Suprapubic skin (tissue), 4 donors: ENCODE measurements at regions not wholly inside any gene's neighbourhood (a gene's known extent, or its start where the extent isn't known, plus 50 kb on each side); places are given as distances from the start of the nearest gene placed in this dataset.

Experiments
- DNase-seq, 2 donors: peaks; one replicate each; pipeline ENCODE4 v3.0.0-alpha.2; 2019; ENCODE audit warnings: low spot score in 2 of 2
- H3K27ac ChIP-seq: fragments of 200-600 bp; sonication (generic); one replicate; pipeline ENCODE4 v1.5.1; 2019
- H3K27me3 ChIP-seq: fragments of 200-600 bp; sonication (generic); one replicate; pipeline ENCODE4 v1.5.1; 2019
- H3K36me3 ChIP-seq: fragments of 200-600 bp; sonication (generic); one replicate; pipeline ENCODE4 v1.5.1; 2019
- H3K4me1 ChIP-seq: fragments of 200-600 bp; sonication (generic); one replicate; pipeline ENCODE4 v1.5.1; 2019
- H3K4me3 ChIP-seq: fragments of 200-600 bp; sonication (generic); one replicate; pipeline ENCODE4 v1.5.1; 2019; ENCODE audit warnings: mild to moderate bottlenecking
- H3K9me3 ChIP-seq: fragments of 200-600 bp; sonication (generic); one replicate; pipeline ENCODE4 v1.5.1; 2019
- EP300 ChIP-seq: sonication (generic); formaldehyde crosslinking; IDR thresholded peaks from one replicate; pipeline ENCODE4 v1.6.1; 2017; ENCODE audit warnings: antibody characterized with exemption
- POLR2A ChIP-seq, 2 donors: fragments of 450-650 bp; IDR thresholded peaks; one replicate each; pipeline ENCODE4 v1.6.1; 2017; ENCODE audit warnings: antibody characterized with exemption in 2 of 2, mild to moderate bottlenecking in 2 of 2, moderate library complexity in 2 of 2
- POLR2AphosphoS5 ChIP-seq, 3 donors: sonication (generic); formaldehyde crosslinking; IDR thresholded peaks; one replicate each; pipeline ENCODE4 v1.6.1; 2017; ENCODE audit warnings: antibody characterized with exemption in 3 of 3
- whole genome bisulfite sequencing: methylation state at CpG from one replicate; pipeline ENCODE4 v1.1.5; 2018; 5-methylcytosine and 5-hydroxymethylcytosine counted together
- TF ChIP-seq, protein P1 (sequence below), 2 donors: fragments of 200-600 bp in 1 of 2; fragments of 450-650 bp in 1 of 2; sonication (generic) in 1 of 2; IDR thresholded peaks; one replicate each; pipeline ENCODE4 v1.5.1; 2016 to 2019; ENCODE audit warnings: antibody characterized with exemption in 2 of 2, mild to moderate bottlenecking in 1 of 2, moderate library complexity in 1 of 2

DNA sequence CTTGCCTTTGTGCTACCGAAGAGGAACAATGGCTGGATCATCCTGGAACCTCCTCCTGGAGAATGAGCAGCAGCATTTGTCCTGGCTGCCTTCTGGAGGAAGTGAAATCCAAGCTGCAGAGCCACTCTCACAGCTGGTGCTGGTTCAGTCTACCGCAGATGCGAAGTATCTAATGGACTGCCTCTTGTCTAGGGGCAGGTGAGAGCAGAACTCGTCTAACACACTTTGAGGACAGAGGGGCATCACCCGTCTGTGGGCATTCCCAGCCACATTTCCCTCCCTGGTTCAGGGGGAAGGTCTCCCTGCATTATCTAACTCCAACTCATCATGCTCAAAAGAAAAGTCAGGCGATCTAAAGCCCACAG lies 338.2 kb upstream of the GATB start:
- no peak for TF ChIP-seq POLR2A (IDR thresholded peaks at IDR 0.05)
- Histone ChIP-seq H3K9me3 (no peaks in the 10 kb centered on the region), H3K27me3 (no peaks in the 10 kb centered on the region), H3K36me3 (no peaks in the 10 kb centered on the region), H3K4me3 (no peak overlapping the region), H3K27ac (peak overlapping the region; percentile 20), H3K4me1 (peaks cover 19% of the 10 kb centered on the region)
- DNase-seq = no peak
- 94% methylated on average over 5 of the region's 6 CpGs for WGBS

DNA sequence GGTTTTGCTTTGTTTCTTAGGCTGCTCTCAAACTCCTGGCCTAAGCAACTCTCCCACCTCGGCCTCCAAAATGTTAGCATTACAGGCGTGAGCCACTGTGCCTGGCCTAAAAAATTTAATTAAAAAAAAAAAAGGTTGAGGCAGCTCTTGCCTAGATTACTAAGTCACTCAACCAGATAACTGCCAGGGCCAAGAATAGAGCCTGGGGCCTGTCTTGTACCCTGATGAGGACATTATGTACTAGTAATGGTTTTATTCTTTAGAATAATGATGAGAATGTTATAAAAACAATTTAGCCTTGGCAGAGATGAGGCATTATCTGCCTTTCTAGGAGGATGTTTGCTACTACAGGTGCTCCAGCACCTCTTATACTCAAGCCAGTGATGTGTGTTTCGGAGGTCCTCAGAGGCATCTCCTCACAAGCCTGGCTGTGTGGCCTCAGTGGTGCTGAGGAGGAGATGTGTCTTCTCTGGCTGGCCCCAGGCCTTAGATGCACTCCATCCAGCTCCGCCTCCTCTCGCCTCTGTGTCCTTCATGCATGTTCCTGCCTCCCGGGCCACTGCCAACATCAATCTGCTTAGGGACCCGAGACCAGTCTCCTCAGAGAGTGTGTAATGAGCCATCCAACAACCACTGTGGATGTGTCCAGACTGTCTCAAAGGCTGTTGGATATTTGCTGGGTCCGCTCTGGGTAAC lies 337.7 kb upstream of the GATB start:
- Histone ChIP-seq H3K27ac (peak overlapping the region; percentile 20), H3K36me3 (no peaks in the 10 kb centered on the region), H3K4me1 (peaks cover 19% of the 10 kb centered on the region), H3K4me3 (no peak overlapping the region), H3K9me3 (no peaks in the 10 kb centered on the region), H3K27me3 (no peaks in the 10 kb centered on the region)
- 97% methylated on average over 7 of the region's 8 CpGs for WGBS
- no peak for DNase-seq
- TF ChIP-seq POLR2A (IDR thresholded peaks at IDR 0.05) (no peak), EP300 (no peak), POLR2AphosphoS5 (IDR thresholded peaks at IDR 0.05) (no peak)
- TF ChIP-seq, protein P1, sequence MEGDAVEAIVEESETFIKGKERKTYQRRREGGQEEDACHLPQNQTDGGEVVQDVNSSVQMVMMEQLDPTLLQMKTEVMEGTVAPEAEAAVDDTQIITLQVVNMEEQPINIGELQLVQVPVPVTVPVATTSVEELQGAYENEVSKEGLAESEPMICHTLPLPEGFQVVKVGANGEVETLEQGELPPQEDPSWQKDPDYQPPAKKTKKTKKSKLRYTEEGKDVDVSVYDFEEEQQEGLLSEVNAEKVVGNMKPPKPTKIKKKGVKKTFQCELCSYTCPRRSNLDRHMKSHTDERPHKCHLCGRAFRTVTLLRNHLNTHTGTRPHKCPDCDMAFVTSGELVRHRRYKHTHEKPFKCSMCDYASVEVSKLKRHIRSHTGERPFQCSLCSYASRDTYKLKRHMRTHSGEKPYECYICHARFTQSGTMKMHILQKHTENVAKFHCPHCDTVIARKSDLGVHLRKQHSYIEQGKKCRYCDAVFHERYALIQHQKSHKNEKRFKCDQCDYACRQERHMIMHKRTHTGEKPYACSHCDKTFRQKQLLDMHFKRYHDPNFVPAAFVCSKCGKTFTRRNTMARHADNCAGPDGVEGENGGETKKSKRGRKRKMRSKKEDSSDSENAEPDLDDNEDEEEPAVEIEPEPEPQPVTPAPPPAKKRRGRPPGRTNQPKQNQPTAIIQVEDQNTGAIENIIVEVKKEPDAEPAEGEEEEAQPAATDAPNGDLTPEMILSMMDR (IDR thresholded peaks at IDR 0.05) = no peak

- no peaks in the 10 kb centered on the region for H3K9me3 ChIP-seq
- TF ChIP-seq POLR2AphosphoS5 (IDR thresholded peaks at IDR 0.05) (no peak), POLR2A (IDR thresholded peaks at IDR 0.05) (no peak), EP300 (no peak)
- TF ChIP-seq, protein P1 (IDR thresholded peaks at IDR 0.05) = no peak
- H3K4me3 ChIP-seq = no peak overlapping the region
- WGBS = 100% methylated on average over 3 of the region's 3 CpGs
- H3K36me3 ChIP-seq = no peaks in the 10 kb centered on the region
- H3K4me1 ChIP-seq = peaks cover 16% of the 10 kb centered on the region
- no peak for DNase-seq
- H3K27ac ChIP-seq = no peak overlapping the region
- no peaks in the 10 kb centered on the region for H3K27me3 ChIP-seq
Measured at GRCh38 chr4:152097371-152097770, 336.6 kb upstream of the GATB start.

DNA sequence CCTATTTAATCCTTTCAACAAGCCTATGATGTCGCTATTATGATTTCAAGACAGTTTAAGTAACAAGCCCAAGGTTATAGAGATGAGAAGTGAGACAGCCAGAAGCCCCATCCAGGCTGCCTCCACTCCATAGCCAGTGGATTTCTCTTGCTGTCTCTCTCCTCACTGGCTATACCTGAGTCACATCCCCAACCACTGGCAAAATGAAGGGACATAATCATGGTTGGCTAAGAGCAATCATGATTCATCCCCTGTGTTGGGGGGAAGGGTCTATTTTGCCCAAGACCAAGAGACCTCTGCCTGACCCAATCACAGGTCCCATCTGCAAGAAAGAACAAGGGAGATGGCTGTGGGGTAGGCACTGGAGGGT lies 334.9 kb upstream of the GATB start:
- Histone ChIP-seq H3K27me3 (no peaks in the 10 kb centered on the region), H3K9me3 (no peaks in the 10 kb centered on the region), H3K4me3 (no peak overlapping the region), H3K36me3 (no peaks in the 10 kb centered on the region), H3K27ac (no peak overlapping the region), H3K4me1 (peaks cover 5% of the 10 kb centered on the region)
- no peak for TF ChIP-seq EP300
- TF ChIP-seq, protein P1 (IDR thresholded peaks at IDR 0.05) = no peak
- no peak for TF ChIP-seq POLR2AphosphoS5 (IDR thresholded peaks at IDR 0.05)
- no peak for TF ChIP-seq POLR2A (IDR thresholded peaks at IDR 0.05)
- 95% methylated on average over 1 of the region's 1 CpG for WGBS
- DNase-seq = no peak

DNA sequence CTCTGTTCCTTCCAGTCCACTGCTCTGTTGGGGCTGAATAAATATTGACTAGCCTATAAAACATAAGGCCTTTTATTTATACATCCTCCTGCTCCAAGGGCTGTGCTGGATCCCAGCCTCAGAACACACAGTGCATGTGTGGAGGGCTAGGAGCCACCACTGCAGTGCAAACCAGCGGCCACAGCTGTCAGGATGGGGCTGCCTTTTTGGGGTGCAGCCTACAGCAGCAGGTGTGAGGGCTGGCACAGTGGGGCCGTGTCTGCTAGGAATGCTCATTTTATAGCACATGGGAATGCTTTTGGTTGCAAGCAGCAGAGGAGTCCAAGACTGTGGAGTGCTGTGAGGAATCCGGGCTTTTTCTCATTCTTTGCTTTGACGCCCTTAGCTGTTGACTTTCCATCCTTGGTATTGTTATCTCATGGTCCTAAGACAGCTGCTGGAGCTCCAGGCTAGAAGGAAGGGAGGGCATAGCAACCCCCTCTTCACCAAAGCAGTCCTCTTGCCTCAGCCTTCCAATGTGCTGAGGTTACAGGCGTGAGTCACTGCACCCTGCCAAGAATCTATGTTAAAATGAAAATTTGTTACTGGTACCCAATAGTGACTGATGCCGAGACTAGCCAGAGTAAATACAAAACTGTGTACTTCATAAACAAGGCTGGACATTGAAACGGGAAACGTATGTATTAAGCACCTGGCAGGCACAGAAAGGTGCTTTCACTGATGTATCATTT lies 334.3 kb upstream of the GATB start:
- Histone ChIP-seq H3K27me3 (no peaks in the 10 kb centered on the region), H3K9me3 (no peaks in the 10 kb centered on the region), H3K4me3 (no peak overlapping the region), H3K36me3 (no peaks in the 10 kb centered on the region), H3K27ac (no peak overlapping the region), H3K4me1 (peaks cover 5% of the 10 kb centered on the region)
- TF ChIP-seq POLR2AphosphoS5 (IDR thresholded peaks at IDR 0.05) = no peak
- no peak for TF ChIP-seq EP300
- TF ChIP-seq, protein P1 (IDR thresholded peaks at IDR 0.05) = no peak
- no peak for TF ChIP-seq POLR2A (IDR thresholded peaks at IDR 0.05)
- 85% methylated on average over 8 of the region's 8 CpGs for WGBS
- DNase-seq = no peak
